Hepatocyte (in vitro differentiated cells): ENCODE measurements at regions not wholly inside any gene's neighbourhood (a gene's known extent, or its start where the extent isn't known, plus 50 kb on each side); places are given as distances from the start of the nearest gene placed in this dataset.

Source experiments
- CTCF ChIP-seq: fragments of 200-600 bp; sonication (generic); IDR thresholded peaks from 2 replicates; pipeline ENCODE4 v1.5.1; 2016; ENCODE audit warnings: antibody characterized with exemption, mild to moderate bottlenecking; ENCODE audit not compliant: poor library complexity
- EZH2 ChIP-seq: fragments of 200-600 bp; sonication (generic); IDR thresholded peaks from 2 replicates; pipeline ENCODE4 v1.6.1; 2016; ENCODE audit warnings: antibody characterized with exemption, mild to moderate bottlenecking, borderline replicate concordance
- EZH2phosphoT487 ChIP-seq: fragments of 200-600 bp; sonication (generic); IDR thresholded peaks from one replicate; pipeline ENCODE4 v1.6.1; 2018; ENCODE audit warnings: antibody characterized with exemption, mild to moderate bottlenecking, low read depth, moderate library complexity; ENCODE audit not compliant: unreplicated experiment, severe bottlenecking

GRCh38 chr1:215407575-215407974 lies 159.5 kb upstream of the KCTD3 start:
- TF ChIP-seq CTCF (no peak), EZH2phosphoT487 (no peak), EZH2 (no peak)
